GM12875 (cell line): ENCODE measurements at regions not wholly inside any gene's neighbourhood (a gene's known extent, or its start where the extent isn't known, plus 50 kb on each side); places are given as distances from the start of the nearest gene placed in this dataset.
"Not testable (repeated sequence)": the region's sequence is repeated elsewhere in the genome, so short reads cannot be mapped to it uniquely, and the experiment has no call there.

Source experiments
- H3K4me3 ChIP-seq: one replicate; pipeline ENCODE4 v1.5.1; 2011; ENCODE audit warnings: low read depth, low read length, control low read depth
- CTCF ChIP-seq: IDR thresholded peaks from 2 replicates; pipeline ENCODE4 v1.5.1; 2011; ENCODE audit warnings: low read depth, mild to moderate bottlenecking, control low read depth, inconsistent platforms, low read length, moderate library complexity, borderline replicate concordance; ENCODE audit not compliant: insufficient read depth

GRCh38 chr11:35046681-35047080, 92.3 kb upstream of the CD44 start:
- H3K4me3 ChIP-seq = no peak overlapping the region
- no peak for TF ChIP-seq CTCF

GRCh38 chr11:35047179-35047578, 91.8 kb upstream of the CD44 start:
- no peak for TF ChIP-seq CTCF
- H3K4me3 ChIP-seq = no peak overlapping the region

- no peak for TF ChIP-seq CTCF
- no peak overlapping the region for H3K4me3 ChIP-seq
Measured at GRCh38 chr11:35047769-35048168, 91.2 kb upstream of the CD44 start.

- H3K4me3 ChIP-seq = not testable (repeated sequence)
Measured at GRCh38 chr11:35048346-35048745, 90.6 kb upstream of the CD44 start.

GRCh38 chr11:35049859-35050531, 89.0 kb upstream of the CD44 start:
- no peak overlapping the region for H3K4me3 ChIP-seq
- TF ChIP-seq CTCF = no peak

- no peak overlapping the region for H3K4me3 ChIP-seq
- no peak for TF ChIP-seq CTCF
Measured at GRCh38 chr11:35050541-35050995, 88.4 kb upstream of the CD44 start.

- H3K4me3 ChIP-seq = no peak overlapping the region
- no peak for TF ChIP-seq CTCF
Measured at GRCh38 chr11:35056391-35057093, 82.4 kb upstream of the CD44 start.
